ENCODE measurements at regions not wholly inside any gene's neighbourhood (a gene's known extent, or its start where the extent isn't known, plus 50 kb on each side); places are given as distances from the start of the nearest gene placed in this dataset.
"Not testable (repeated sequence)": the region's sequence is repeated elsewhere in the genome, so short reads cannot be mapped to it uniquely, and the experiment has no call there.

- no peak for DNase-seq (ENCODE audit: low read depth in 2 of 2)
Measured at GRCh38 chr14:25699981-25700380, 650.0 kb upstream of the STXBP6 start.

GRCh38 chr14:25698111-25698510, 648.2 kb upstream of the STXBP6 start:
- no peak for DNase-seq (ENCODE audit: low read depth in 2 of 2)

GRCh38 chr14:25696176-25696575, 646.2 kb upstream of the STXBP6 start:
- DNase-seq (ENCODE audit: low read depth in 2 of 2): no peak

GRCh38 chr14:25685004-25685403, 635.1 kb upstream of the STXBP6 start:
- no peak for DNase-seq (ENCODE audit: low read depth in 2 of 2)

GRCh38 chr14:25680934-25681333, 631.0 kb upstream of the STXBP6 start:
- DNase-seq (ENCODE audit: low read depth in 2 of 2): no peak

GRCh38 chr14:25680511-25680910, 630.6 kb upstream of the STXBP6 start:
- not testable (repeated sequence) for DNase-seq (ENCODE audit: low read depth in 2 of 2)

- DNase-seq (ENCODE audit: low read depth in 2 of 2): no peak
Measured at GRCh38 chr14:25677111-25677510, 627.2 kb upstream of the STXBP6 start.

GRCh38 chr14:25667387-25667786, 617.4 kb upstream of the STXBP6 start:
- DNase-seq (ENCODE audit: low read depth in 2 of 2): no peak

GRCh38 chr14:25666877-25667276, 616.9 kb upstream of the STXBP6 start:
- DNase-seq (ENCODE audit: low read depth in 2 of 2): no peak

- DNase-seq (ENCODE audit: low read depth in 2 of 2): no peak
Measured at GRCh38 chr14:25658988-25659387, 609.0 kb upstream of the STXBP6 start.

- no peak for DNase-seq (ENCODE audit: low read depth in 2 of 2)
Measured at GRCh38 chr14:25630447-25630846, 580.5 kb upstream of the STXBP6 start.

GRCh38 chr14:25628978-25629377, 579.0 kb upstream of the STXBP6 start:
- DNase-seq (ENCODE audit: low read depth in 2 of 2): no peak

GRCh38 chr14:25628390-25628789, 578.4 kb upstream of the STXBP6 start:
- no peak for DNase-seq (ENCODE audit: low read depth in 2 of 2)

- DNase-seq (ENCODE audit: low read depth in 2 of 2): no peak
Measured at GRCh38 chr14:25626986-25627385, 577.0 kb upstream of the STXBP6 start.

- DNase-seq (ENCODE audit: low read depth in 2 of 2): no peak
Measured at GRCh38 chr14:25622763-25623162, 572.8 kb upstream of the STXBP6 start.

GRCh38 chr14:25620515-25620914, 570.6 kb upstream of the STXBP6 start:
- no peak for DNase-seq (ENCODE audit: low read depth in 2 of 2)

GRCh38 chr14:25615174-25615573, 565.2 kb upstream of the STXBP6 start:
- DNase-seq (ENCODE audit: low read depth in 2 of 2): no peak

GRCh38 chr14:25607192-25607591, 557.2 kb upstream of the STXBP6 start:
- DNase-seq (ENCODE audit: low read depth in 2 of 2): no peak

- DNase-seq (ENCODE audit: low read depth in 2 of 2): no peak
Measured at GRCh38 chr14:25602106-25602505, 552.2 kb upstream of the STXBP6 start.

- DNase-seq (ENCODE audit: low read depth in 2 of 2): no peak
Measured at GRCh38 chr14:25588751-25589150, 538.8 kb upstream of the STXBP6 start.

GRCh38 chr14:25574628-25575325, 524.8 kb upstream of the STXBP6 start:
- no peak for DNase-seq (ENCODE audit: low read depth in 2 of 2)

- DNase-seq (ENCODE audit: low read depth in 2 of 2): no peak
Measured at GRCh38 chr14:25570483-25570882, 520.5 kb upstream of the STXBP6 start.

- DNase-seq (ENCODE audit: low read depth in 2 of 2): no peak
Measured at GRCh38 chr14:25557466-25557865, 507.5 kb upstream of the STXBP6 start.

GRCh38 chr14:25552826-25553225, 502.9 kb upstream of the STXBP6 start:
- DNase-seq (ENCODE audit: low read depth in 2 of 2): no peak
